SK-N-SH (cell line): ENCODE measurements at regions not wholly inside any gene's neighbourhood (a gene's known extent, or its start where the extent isn't known, plus 50 kb on each side); places are given as distances from the start of the nearest gene placed in this dataset.

Experiments used
- CTCF ChIA-PET: fragments of 300-600, 350-600 bp; formaldehyde crosslinking; extraction: SDS; loops from one replicate; lab custom pipeline; 2021; lab: Yijun Ruan, JAX
- POLR2A ChIA-PET: fragments of 350-600 bp; sonication (Branson Sonifier 250); formaldehyde crosslinking; extraction: SDS; loops from one replicate; lab custom pipeline; 2020; ENCODE audit warnings: antibody characterized with exemption, inconsistent platforms; lab: Yijun Ruan, JAX
- DNase-seq: peaks from one replicate; pipeline ENCODE4 v3.0.0; 2012
- H2AFZ ChIP-seq: fragments of 200-600 bp; sonication (generic); 2 replicates; pipeline ENCODE4 v1.8.1; 2016; ENCODE audit warnings: antibody characterized with exemption, mild to moderate bottlenecking, low read depth
- H3F3A ChIP-seq: fragments of 200-600 bp; sonication (generic); replicated peaks from 2 replicates; pipeline ENCODE3; 2016; ENCODE audit warnings: antibody characterized with exemption, mild to moderate bottlenecking; ENCODE audit not compliant: insufficient read depth
- H3K27ac ChIP-seq, 2 experiments: fragments of 200-500 bp in 1 of 2; fragments of 200-600 bp in 1 of 2; sonication (Bioruptor generic) in 1 of 2; sonication (generic), shearing (Covaris generic) in 1 of 2; 2 replicates each; pipeline versions ENCODE4 v1.5.1 to v1.6.1; 2014 to 2016; ENCODE audit warnings: low read depth in 2 of 2, inconsistent platforms in 1 of 2, low read length in 1 of 2, mild to moderate bottlenecking in 1 of 2, mixed read lengths in 1 of 2
- H3K27me3 ChIP-seq: fragments of 200-600 bp; sonication (generic), shearing (Covaris generic); 2 replicates; pipeline ENCODE4 v1.6.1; 2016; ENCODE audit warnings: mixed run types; ENCODE audit not compliant: insufficient read depth
- H3K36me3 ChIP-seq, 2 experiments: fragments of 200-500 bp in 1 of 2; fragments of 200-600 bp in 1 of 2; sonication (Bioruptor generic) in 1 of 2; sonication (generic) in 1 of 2; replicated peaks in 1 of 2; 2 replicates each; pipeline versions ENCODE3 to v1.5.1; 2014 to 2016; ENCODE audit warnings: low read length in 1 of 2, mild to moderate bottlenecking in 1 of 2; ENCODE audit not compliant: insufficient read depth in 2 of 2, control insufficient read depth in 1 of 2
- H3K4me1 ChIP-seq, 2 experiments: fragments of 200-500 bp in 1 of 2; fragments of 200-600 bp in 1 of 2; sonication (Bioruptor generic) in 1 of 2; sonication (generic), shearing (Covaris generic) in 1 of 2; 2 replicates each; pipeline versions ENCODE4 v1.5.1 to v1.6.1; 2014 to 2016; ENCODE audit warnings: low read depth in 1 of 2, low read length in 1 of 2, mixed run types in 1 of 2; ENCODE audit not compliant: insufficient read depth in 2 of 2, control insufficient read depth in 1 of 2
- H3K4me2 ChIP-seq: fragments of 200-600 bp; sonication (generic), shearing (Covaris generic); 2 replicates; pipeline ENCODE4 v1.6.1; 2017; ENCODE audit warnings: mixed run types
- H3K4me3 ChIP-seq, 2 experiments: fragments of 200-500 bp in 1 of 2; fragments of 200-600 bp in 1 of 2; sonication (Bioruptor generic) in 1 of 2; sonication (generic), shearing (Covaris generic) in 1 of 2; 2 replicates each; pipeline versions ENCODE4 v1.5.1 to v1.8.1; 2014 to 2016; ENCODE audit warnings: low read depth in 2 of 2, inconsistent platforms in 1 of 2, low read length in 1 of 2, mild to moderate bottlenecking in 1 of 2, mixed read lengths in 1 of 2, moderate library complexity in 1 of 2
- H3K79me2 ChIP-seq: fragments of 200-600 bp; sonication (generic); 2 replicates; pipeline ENCODE4 v1.8.1; 2017; ENCODE audit warnings: mild to moderate bottlenecking; ENCODE audit not compliant: insufficient read depth
- H3K9ac ChIP-seq: fragments of 200-600 bp; sonication (generic); 2 replicates; pipeline ENCODE4 v1.6.1; 2017; ENCODE audit warnings: mixed run types
- H3K9me2 ChIP-seq: fragments of 200-600 bp; sonication (generic); 2 replicates; pipeline ENCODE4 v1.6.1; 2017; ENCODE audit warnings: mixed run types
- H3K9me3 ChIP-seq: fragments of 200-600 bp; sonication (generic); 2 replicates; pipeline ENCODE4 v1.6.1; 2017; ENCODE audit warnings: mixed run types, mild to moderate bottlenecking, moderate library complexity
- H4K20me1 ChIP-seq: fragments of 200-600 bp; sonication (generic); 2 replicates; pipeline ENCODE4 v1.6.1; 2017; ENCODE audit warnings: mild to moderate bottlenecking, mixed run types; ENCODE audit not compliant: insufficient read depth
- EP300 ChIP-seq, 2 experiments: IDR thresholded peaks; 2 replicates each; pipeline versions ENCODE4 v1.4.0 to v1.6.1; 2012; ENCODE audit warnings: borderline replicate concordance in 1 of 2, low read depth in 1 of 2, low read length in 1 of 2
- FOXM1 ChIP-seq: IDR thresholded peaks from 2 replicates; pipeline ENCODE4 v1.4.0; 2012; ENCODE audit warnings: low read depth, mild to moderate bottlenecking
- GABPA ChIP-seq: IDR thresholded peaks from 2 replicates; pipeline ENCODE4 v1.4.0; 2012; ENCODE audit warnings: low read depth, mild to moderate bottlenecking
- GATA2 ChIP-seq: sonication (generic); formaldehyde crosslinking; IDR thresholded peaks from 2 replicates; pipeline ENCODE4 v1.5.0; 2020; ENCODE audit warnings: mild to moderate bottlenecking, missing genetic modification reagents
- JUND ChIP-seq: IDR thresholded peaks from 2 replicates; pipeline ENCODE4 v1.4.0; 2012
- MEF2A ChIP-seq: IDR thresholded peaks from 2 replicates; pipeline ENCODE4 v1.4.0; 2012; ENCODE audit warnings: low read depth, borderline replicate concordance
- MXI1 ChIP-seq: IDR thresholded peaks from 2 replicates; pipeline ENCODE4 v1.6.1; 2012; ENCODE audit warnings: mild to moderate bottlenecking, low read depth, low read length, improper control_type of control experiment
- NFIC ChIP-seq: IDR thresholded peaks from 2 replicates; pipeline ENCODE4 v1.4.0; 2012; ENCODE audit warnings: borderline replicate concordance
- NRF1 ChIP-seq: IDR thresholded peaks from 2 replicates; pipeline ENCODE4 v1.6.1; 2012; ENCODE audit warnings: low read depth, mild to moderate bottlenecking, low read length
- POLR2AphosphoS5 ChIP-seq: IDR thresholded peaks from 2 replicates; pipeline ENCODE4 v1.6.1; 2012; ENCODE audit warnings: low read depth, low read length
- RXRA ChIP-seq: IDR thresholded peaks from 2 replicates; pipeline ENCODE4 v1.4.0; 2012; ENCODE audit warnings: low read depth, mild to moderate bottlenecking, borderline replicate concordance
- SMC3 ChIP-seq: IDR thresholded peaks from 2 replicates; pipeline ENCODE4 v1.6.1; 2012; ENCODE audit warnings: low read depth, low read length, improper control_type of control experiment
- TAF1 ChIP-seq: IDR thresholded peaks from 2 replicates; pipeline ENCODE4 v1.6.1; 2012; ENCODE audit warnings: low read depth, mild to moderate bottlenecking, low read length, moderate library complexity, borderline replicate concordance
- YY1 ChIP-seq: IDR thresholded peaks from 2 replicates; pipeline ENCODE4 v1.4.0; 2012; ENCODE audit warnings: low read depth, mild to moderate bottlenecking
- WGBS: methylation state at CpG from one replicate; pipeline ENCODE4 v1.1.6; 2017; ENCODE audit warnings: low lambda C conversion rate; 5-methylcytosine and 5-hydroxymethylcytosine counted together
- TF ChIP-seq, protein P1 (sequence below): fragments of 150-350 bp; IDR thresholded peaks from 2 replicates; pipeline ENCODE4 v1.6.1; 2017; ENCODE audit warnings: antibody characterized with exemption, low read length, low read depth, borderline replicate concordance
- TF ChIP-seq, protein P2 (sequence below): IDR thresholded peaks from 2 replicates; pipeline ENCODE4 v1.4.0; 2012; ENCODE audit warnings: low read depth, borderline replicate concordance
- TF ChIP-seq, protein P3 (sequence below): IDR thresholded peaks from 2 replicates; pipeline ENCODE4; 2012
- TF ChIP-seq, protein P4 (sequence below): IDR thresholded peaks from 2 replicates; pipeline ENCODE4 v1.6.1; 2012; ENCODE audit warnings: mild to moderate bottlenecking, low read depth, low read length, moderate library complexity
- TF ChIP-seq, protein P5 (sequence below): IDR thresholded peaks from 2 replicates; pipeline ENCODE4 v1.4.0; 2012; ENCODE audit warnings: low read depth, borderline replicate concordance

DNA sequence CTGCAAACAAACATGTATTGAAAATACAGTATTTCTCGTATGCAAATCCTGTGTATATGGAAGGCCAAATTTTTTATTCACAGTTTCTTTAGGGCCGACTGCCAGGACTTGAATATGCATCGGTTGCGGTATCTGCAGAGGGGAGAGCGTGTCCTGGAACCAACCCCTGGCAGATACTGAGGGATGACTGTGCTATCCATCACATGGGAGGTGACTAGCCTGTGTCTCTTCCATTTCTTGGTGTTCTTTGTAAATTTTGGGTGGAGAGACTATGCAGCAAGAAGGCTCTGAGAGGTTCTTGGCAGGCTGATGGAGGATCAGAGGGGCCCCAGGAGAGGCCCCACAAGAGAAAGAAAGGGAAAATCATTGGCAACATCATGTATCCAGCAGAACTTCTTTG is 384.3 kb downstream of the YTHDC2 start:
- Histone ChIP-seq H3K9me2 (no peaks in the 10 kb centered on the region), H3K4me1 (no peaks in the 10 kb centered on the region), H3F3A (no peaks in the 10 kb centered on the region), H3K4me2 (no peak overlapping the region), H3K27me3 (no peaks in the 10 kb centered on the region), H3K36me3 (no peaks in the 10 kb centered on the region), H3K79me2 (no peaks in the 10 kb centered on the region), H3K9me3 (no peaks in the 10 kb centered on the region), H3K9ac (no peak overlapping the region), H3K4me3 (no peak overlapping the region), H4K20me1 (no peaks in the 10 kb centered on the region), H2AFZ (no peak overlapping the region), H3K27ac (no peak overlapping the region)
- TF ChIP-seq GABPA (no peak), GATA2 (CRISPR knock-in tag) (no peak), EP300 (IDR thresholded peaks at IDR 0.05; ENCODE audit: borderline replicate concordance in 1 of 2, low read depth in 1 of 2, low read length in 1 of 2) (no peak)
- TF ChIP-seq, protein P1, sequence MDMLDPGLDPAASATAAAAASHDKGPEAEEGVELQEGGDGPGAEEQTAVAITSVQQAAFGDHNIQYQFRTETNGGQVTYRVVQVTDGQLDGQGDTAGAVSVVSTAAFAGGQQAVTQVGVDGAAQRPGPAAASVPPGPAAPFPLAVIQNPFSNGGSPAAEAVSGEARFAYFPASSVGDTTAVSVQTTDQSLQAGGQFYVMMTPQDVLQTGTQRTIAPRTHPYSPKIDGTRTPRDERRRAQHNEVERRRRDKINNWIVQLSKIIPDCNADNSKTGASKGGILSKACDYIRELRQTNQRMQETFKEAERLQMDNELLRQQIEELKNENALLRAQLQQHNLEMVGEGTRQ = no peak
- WGBS = 18% methylated on average over 5 of the region's 5 CpGs
- CTCF ChIA-PET = no interaction called here
- POLR2A ChIA-PET = no interaction called here
- DNase-seq = no peak

DNA sequence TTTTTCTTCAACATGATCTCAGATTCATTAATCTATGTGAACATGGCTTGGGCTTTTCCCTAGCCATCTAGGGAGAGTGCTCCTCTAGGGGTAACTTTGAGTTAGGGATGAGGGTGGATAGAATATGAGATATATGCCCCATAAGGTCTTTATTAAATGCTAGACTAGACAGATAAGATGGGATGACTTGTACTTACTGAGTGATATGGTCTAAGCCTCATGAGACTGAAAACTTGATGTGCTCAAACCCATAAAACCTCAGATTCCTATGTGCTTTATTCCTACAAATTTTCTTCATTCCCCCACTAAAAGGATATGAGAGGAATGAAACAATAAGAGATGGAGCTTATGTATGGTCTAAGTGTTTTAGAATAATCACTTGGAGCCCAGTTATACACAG is 386.6 kb downstream of the YTHDC2 start:
- H2AFZ ChIP-seq = no peak overlapping the region
- ChIA-PET POLR2A (no interaction called here), CTCF (no interaction called here)
- TF ChIP-seq GATA2 (CRISPR knock-in tag) (no peak), NFIC (no peak), YY1 (no peak), NRF1 (no peak), JUND (no peak), RXRA (no peak), TAF1 (no peak), GABPA (no peak), MEF2A (no peak), MXI1 (no peak), POLR2AphosphoS5 (no peak), SMC3 (no peak), FOXM1 (no peak)
- TF ChIP-seq, protein P2, sequence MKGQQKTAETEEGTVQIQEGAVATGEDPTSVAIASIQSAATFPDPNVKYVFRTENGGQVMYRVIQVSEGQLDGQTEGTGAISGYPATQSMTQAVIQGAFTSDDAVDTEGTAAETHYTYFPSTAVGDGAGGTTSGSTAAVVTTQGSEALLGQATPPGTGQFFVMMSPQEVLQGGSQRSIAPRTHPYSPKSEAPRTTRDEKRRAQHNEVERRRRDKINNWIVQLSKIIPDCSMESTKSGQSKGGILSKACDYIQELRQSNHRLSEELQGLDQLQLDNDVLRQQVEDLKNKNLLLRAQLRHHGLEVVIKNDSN = no peak
- TF ChIP-seq, protein P3, sequence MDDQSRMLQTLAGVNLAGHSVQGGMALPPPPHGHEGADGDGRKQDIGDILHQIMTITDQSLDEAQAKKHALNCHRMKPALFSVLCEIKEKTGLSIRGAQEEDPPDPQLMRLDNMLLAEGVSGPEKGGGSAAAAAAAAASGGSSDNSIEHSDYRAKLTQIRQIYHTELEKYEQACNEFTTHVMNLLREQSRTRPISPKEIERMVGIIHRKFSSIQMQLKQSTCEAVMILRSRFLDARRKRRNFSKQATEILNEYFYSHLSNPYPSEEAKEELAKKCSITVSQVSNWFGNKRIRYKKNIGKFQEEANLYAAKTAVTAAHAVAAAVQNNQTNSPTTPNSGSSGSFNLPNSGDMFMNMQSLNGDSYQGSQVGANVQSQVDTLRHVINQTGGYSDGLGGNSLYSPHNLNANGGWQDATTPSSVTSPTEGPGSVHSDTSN = no peak
- TF ChIP-seq, protein P4, sequence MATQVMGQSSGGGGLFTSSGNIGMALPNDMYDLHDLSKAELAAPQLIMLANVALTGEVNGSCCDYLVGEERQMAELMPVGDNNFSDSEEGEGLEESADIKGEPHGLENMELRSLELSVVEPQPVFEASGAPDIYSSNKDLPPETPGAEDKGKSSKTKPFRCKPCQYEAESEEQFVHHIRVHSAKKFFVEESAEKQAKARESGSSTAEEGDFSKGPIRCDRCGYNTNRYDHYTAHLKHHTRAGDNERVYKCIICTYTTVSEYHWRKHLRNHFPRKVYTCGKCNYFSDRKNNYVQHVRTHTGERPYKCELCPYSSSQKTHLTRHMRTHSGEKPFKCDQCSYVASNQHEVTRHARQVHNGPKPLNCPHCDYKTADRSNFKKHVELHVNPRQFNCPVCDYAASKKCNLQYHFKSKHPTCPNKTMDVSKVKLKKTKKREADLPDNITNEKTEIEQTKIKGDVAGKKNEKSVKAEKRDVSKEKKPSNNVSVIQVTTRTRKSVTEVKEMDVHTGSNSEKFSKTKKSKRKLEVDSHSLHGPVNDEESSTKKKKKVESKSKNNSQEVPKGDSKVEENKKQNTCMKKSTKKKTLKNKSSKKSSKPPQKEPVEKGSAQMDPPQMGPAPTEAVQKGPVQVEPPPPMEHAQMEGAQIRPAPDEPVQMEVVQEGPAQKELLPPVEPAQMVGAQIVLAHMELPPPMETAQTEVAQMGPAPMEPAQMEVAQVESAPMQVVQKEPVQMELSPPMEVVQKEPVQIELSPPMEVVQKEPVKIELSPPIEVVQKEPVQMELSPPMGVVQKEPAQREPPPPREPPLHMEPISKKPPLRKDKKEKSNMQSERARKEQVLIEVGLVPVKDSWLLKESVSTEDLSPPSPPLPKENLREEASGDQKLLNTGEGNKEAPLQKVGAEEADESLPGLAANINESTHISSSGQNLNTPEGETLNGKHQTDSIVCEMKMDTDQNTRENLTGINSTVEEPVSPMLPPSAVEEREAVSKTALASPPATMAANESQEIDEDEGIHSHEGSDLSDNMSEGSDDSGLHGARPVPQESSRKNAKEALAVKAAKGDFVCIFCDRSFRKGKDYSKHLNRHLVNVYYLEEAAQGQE = no peak
- TF ChIP-seq, protein P5, sequence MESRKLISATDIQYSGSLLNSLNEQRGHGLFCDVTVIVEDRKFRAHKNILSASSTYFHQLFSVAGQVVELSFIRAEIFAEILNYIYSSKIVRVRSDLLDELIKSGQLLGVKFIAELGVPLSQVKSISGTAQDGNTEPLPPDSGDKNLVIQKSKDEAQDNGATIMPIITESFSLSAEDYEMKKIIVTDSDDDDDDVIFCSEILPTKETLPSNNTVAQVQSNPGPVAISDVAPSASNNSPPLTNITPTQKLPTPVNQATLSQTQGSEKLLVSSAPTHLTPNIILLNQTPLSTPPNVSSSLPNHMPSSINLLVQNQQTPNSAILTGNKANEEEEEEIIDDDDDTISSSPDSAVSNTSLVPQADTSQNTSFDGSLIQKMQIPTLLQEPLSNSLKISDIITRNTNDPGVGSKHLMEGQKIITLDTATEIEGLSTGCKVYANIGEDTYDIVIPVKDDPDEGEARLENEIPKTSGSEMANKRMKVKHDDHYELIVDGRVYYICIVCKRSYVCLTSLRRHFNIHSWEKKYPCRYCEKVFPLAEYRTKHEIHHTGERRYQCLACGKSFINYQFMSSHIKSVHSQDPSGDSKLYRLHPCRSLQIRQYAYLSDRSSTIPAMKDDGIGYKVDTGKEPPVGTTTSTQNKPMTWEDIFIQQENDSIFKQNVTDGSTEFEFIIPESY = no peak
- H3K27me3 ChIP-seq = no peaks in the 10 kb centered on the region
- H3K4me3 ChIP-seq = no peak overlapping the region
- no peak overlapping the region for H3K4me2 ChIP-seq
- no peaks in the 10 kb centered on the region for H3K36me3 ChIP-seq
- H3K27ac ChIP-seq = no peak overlapping the region
- H3K4me1 ChIP-seq = no peaks in the 10 kb centered on the region
- no peaks in the 10 kb centered on the region for H3K9me2 ChIP-seq
- no peaks in the 10 kb centered on the region for H4K20me1 ChIP-seq
- no peaks in the 10 kb centered on the region for H3K79me2 ChIP-seq
- no peaks in the 10 kb centered on the region for H3K9me3 ChIP-seq
- no peak for DNase-seq
- no peak overlapping the region for H3K9ac ChIP-seq
- H3F3A ChIP-seq = no peaks in the 10 kb centered on the region
